ENCODE measurements at regions not wholly inside any gene's neighbourhood (a gene's known extent, or its start where the extent isn't known, plus 50 kb on each side); places are given as distances from the start of the nearest gene placed in this dataset.
"Not testable (repeated sequence)": the region's sequence is repeated elsewhere in the genome, so short reads cannot be mapped to it uniquely, and the experiment has no call there.

- DNase-seq (ENCODE audit: low spot score) = no peak
Measured at GRCh38 chr12:43252585-43252984, 299.4 kb downstream of the ADAMTS20 start.

DNA sequence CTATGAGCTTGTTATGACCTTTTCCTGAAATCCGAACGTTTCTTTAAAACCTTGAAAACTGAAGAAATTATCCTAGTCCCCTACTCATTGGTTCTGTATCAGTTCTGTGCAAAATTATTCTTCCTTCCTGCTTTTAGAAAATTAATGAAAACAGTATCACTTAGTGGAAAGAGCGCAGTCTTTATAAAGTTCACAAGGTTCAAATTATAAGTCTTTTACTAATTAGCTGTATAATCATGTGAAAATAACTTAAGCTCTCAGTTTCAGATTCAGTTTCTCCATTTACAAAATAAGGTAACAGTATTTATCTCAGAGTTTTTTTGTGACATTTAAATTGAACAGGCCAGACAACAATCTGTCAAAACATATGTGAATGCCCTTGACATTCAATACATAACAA, 306.1 kb downstream of the ADAMTS20 start:
- no peak for DNase-seq (ENCODE audit: low spot score)

GRCh38 chr12:43241986-43242385, 310.0 kb downstream of the ADAMTS20 start:
- DNase-seq (ENCODE audit: low spot score) = no peak

GRCh38 chr12:43238281-43238680, 313.7 kb downstream of the ADAMTS20 start:
- DNase-seq (ENCODE audit: low spot score) = no peak

DNA sequence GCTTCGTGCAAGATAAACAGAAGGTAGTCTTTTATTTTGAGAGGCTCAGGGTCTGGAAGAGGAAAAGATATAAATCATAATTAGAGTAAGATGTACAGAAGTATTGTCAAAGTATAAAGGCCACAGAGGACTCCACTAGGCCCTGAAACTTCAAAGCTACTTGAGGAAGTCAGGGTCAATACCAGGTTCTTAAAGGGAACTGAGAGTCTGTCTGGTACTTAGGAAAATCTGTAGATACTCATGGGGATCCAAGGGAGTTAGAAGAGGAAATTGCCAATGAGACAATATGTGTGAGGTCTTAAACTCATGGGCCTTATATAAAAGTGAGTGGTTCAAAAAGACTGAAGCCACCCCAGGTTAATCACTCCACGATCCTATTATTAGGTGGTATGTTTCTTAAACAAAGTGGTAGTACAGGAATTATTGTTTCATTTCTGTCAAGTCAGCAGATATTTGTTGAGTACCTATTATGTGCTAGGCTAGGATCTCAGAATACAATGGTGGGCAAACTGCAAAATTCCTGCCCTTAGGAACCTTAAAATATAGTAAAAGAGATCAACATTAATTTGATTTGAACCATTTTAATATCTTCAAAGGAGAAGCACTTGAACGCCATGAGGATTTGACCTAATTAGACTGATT, 314.6 kb downstream of the ADAMTS20 start:
- no peak for DNase-seq (ENCODE audit: low spot score)

DNA sequence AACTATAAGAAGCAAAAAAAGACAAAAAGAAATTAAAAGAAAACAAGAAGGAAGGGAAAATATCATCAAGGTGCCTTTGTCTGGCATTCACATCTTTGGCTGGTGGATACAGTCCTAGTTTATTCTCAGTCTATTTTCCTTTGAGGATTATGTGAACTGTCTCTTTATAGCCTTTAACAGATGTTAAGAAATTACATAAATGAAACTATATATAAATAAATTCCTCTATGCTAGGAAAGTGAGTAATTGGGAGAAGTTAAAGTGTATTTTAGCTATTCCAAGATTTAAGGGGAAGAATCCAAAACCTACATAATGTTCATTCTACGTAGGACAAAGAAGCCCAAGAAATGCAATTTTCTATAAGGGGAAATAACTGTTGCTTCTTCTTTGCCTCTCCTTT, 316.3 kb downstream of the ADAMTS20 start:
- no peak for DNase-seq (ENCODE audit: low spot score)

DNA sequence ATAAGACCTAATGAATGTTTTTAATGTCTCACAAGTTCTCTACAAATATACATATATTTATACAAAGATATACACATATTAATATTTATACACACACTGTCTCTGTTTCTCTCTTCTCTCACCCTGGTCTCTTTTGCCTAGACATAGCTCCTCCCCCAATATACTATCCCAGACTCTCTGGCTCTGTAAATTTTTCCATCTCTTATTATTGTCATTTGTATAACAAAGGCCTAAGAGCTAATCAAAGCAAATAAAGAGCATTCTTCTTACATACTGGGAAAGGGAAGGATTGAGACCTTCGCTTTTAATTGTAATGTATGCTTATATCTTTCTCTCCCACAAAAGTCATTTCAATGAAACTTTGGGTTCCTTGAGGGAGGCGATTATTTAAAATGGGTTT, 318.1 kb downstream of the ADAMTS20 start:
- DNase-seq (ENCODE audit: low spot score) = no peak

DNA sequence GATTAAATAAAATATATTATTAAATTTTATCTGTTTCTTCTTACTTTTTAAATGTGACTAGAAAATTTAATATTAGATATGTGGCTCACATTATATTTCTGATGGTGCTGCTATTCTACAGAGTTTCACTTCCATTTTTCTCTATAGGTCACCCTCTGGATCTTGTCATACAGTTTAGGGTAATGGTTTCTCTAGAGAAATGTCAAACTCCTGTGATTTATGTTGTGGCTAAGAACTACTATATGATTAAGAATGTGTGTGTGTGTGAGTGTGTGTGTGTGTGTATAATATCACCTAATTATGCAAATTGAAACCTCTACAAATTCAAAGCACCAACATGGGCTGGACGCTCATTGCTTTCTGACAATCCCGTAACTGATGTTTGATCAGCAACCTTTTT, 325.9 kb downstream of the ADAMTS20 start:
- DNase-seq (ENCODE audit: low spot score) = no peak

- DNase-seq (ENCODE audit: low spot score) = not testable (repeated sequence)
Measured at GRCh38 chr12:43224190-43224805, 327.7 kb downstream of the ADAMTS20 start.

GRCh38 chr12:43222796-43223195, 329.2 kb downstream of the ADAMTS20 start:
- no peak for DNase-seq (ENCODE audit: low spot score)

- no peak for DNase-seq (ENCODE audit: low spot score)
Measured at GRCh38 chr12:43221216-43221615, 330.8 kb downstream of the ADAMTS20 start.

- DNase-seq (ENCODE audit: low spot score) = no peak
Measured at GRCh38 chr12:43216490-43216889, 335.5 kb downstream of the ADAMTS20 start.

DNA sequence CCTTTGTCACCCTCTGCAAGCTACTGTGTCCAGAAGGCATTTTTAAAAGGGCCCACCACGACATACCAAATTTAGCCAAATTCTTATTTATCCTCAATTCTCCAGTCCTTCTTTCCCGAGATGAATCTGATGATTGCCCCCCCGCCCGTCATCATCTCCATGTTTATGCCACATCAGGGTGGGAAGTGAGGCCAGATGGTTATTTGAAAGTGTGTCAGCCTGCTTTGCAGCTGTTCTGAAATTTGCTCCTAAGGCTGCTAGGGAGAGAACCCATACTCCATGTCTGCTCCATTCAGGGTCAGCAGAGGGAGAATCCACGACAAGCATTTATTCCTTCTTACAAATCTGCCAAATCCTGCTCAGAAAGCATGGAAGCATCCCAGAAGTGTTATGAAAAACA, 337.8 kb downstream of the ADAMTS20 start:
- DNase-seq (ENCODE audit: low spot score) = no peak

DNA sequence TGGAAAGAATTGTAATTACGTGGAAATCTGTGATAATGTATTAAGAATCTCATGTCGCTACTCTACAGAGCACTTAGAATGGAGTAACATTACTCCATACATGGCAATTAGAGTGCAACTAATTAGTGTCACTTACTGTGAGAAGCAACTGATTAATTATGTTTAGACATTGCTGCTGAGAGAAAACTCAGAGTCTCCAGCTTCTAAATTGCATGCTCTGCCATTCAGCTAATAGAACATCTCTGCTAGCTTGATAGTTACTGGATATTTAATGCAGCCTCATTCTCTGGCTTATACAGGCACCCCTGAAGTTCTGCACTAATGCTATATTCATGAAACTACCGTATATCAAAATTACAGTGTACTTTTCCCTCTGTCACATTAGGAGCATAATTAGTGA, 338.4 kb downstream of the ADAMTS20 start:
- no peak for DNase-seq (ENCODE audit: low spot score)

- DNase-seq (ENCODE audit: low spot score) = no peak
Measured at GRCh38 chr12:43210485-43211192, 341.4 kb downstream of the ADAMTS20 start.

GRCh38 chr12:43208627-43209026, 343.4 kb downstream of the ADAMTS20 start:
- no peak for DNase-seq (ENCODE audit: low spot score)

DNA sequence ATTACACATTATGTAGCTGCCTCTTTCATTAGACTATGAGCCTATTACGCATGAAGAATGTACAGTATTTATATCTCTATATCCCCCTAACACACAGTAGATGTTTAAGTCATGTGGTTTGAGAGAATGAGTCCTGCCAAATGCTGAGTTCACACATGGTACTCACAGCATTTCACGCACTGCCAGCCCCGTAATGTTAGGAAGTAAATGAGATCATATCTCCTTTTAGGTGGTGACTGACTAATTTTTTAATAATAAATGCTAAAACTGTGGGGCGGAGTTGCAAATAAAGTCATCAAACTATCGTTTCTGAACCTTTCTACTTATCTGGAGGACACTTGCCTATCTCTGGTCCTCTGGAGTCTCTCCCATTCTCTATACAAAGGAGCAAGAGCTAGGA, 343.8 kb downstream of the ADAMTS20 start:
- no peak for DNase-seq (ENCODE audit: low spot score)

GRCh38 chr12:43206396-43206795, 345.6 kb downstream of the ADAMTS20 start:
- no peak for DNase-seq (ENCODE audit: low spot score)

GRCh38 chr12:43198608-43199007, 353.4 kb downstream of the ADAMTS20 start:
- no peak for DNase-seq (ENCODE audit: low spot score)

DNA sequence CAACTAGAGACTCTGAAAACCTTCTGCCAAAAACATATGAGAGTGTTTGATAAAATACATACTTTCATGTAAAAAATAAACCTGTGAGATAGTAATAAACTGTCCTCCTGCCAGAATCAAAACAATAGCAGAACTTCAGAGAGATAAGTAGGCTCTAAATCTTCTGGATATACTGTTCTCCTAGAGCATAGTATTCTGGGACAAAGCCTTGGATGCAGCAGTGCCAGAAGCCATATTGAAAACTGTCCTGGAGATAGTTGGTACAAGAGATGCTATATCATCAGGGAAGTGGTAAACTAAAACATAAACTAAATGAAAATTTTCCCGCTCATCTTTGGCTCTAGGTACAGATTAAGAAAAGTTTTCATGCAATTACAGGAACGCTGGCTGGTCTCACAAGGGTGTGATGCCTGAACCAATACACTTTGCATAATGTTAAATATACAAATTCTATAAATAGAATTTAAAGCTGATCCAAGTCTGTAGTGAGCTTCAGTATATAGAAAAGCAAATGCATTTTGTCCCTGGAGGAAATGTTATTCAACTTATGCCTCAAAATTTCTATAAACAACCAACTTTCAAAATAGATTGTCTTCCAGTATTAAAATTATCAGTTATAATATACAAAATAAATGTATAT, 355.6 kb downstream of the ADAMTS20 start:
- no peak for DNase-seq (ENCODE audit: low spot score)

DNA sequence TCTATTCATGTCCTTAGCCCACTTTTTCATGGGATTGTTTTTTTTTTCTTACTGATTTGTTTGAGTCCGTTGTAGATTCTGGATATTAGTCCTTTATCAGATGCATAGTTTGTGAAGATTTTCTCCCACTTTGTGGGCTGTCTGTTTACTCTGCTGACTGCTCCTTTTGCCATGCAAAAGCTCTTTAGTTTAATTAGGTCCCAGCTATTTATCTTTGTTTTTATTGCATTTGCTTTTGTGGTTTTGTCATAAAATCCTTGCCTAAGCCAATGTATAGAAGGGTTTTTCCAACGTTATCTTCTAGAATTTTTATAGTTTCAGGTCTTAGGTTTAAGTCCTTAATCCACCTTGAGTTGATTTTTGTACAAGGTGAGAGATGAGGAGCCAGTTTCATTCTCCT, 358.9 kb downstream of the ADAMTS20 start:
- DNase-seq (ENCODE audit: low spot score) = not testable (repeated sequence)

DNA sequence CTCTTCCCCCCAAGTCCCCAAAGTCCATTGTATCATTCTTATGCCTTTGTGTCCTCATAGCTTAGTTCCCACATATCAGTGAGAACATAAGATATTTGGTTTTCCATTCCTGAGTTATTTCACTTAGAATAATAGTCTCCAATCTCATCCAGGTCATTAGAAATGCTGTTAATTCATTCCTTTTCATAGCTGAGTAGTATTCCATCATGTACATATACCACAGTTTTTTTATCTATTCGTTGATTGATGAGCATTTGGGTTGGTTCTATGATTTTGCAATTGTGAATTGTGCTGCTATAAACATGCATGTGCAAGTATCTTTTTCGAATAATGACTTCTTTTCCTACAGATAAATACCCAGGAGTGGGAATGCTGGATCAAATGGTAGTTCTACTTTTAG, 359.6 kb downstream of the ADAMTS20 start:
- DNase-seq (ENCODE audit: low spot score) = not testable (repeated sequence)

GRCh38 chr12:43180242-43180641, 371.8 kb downstream of the ADAMTS20 start:
- DNase-seq (ENCODE audit: low spot score) = no peak
